ENCODE measurements at regions not wholly inside any gene's neighbourhood (a gene's known extent, or its start where the extent isn't known, plus 50 kb on each side); places are given as distances from the start of the nearest gene placed in this dataset.

- TF ChIP-seq CTCF (IDR thresholded peaks at IDR 0.05; ENCODE audit: low read length) (no peak), EZH2 (optimal IDR thresholded peaks at IDR 0.05; ENCODE audit: low read depth, low read length) (no peak), EZH2phosphoT487 (IDR thresholded peaks at IDR 0.05; ENCODE audit: low read length) (no peak)
These were observed 95.7 kb upstream of the DOCK10 start for GRCh38 chr2:225137971-225138370.

All from MM.1S (cell line).